Hematopoietic multipotent progenitor cell (in vitro differentiated cells): ENCODE measurements at regions not wholly inside any gene's neighbourhood (a gene's known extent, or its start where the extent isn't known, plus 50 kb on each side); places are given as distances from the start of the nearest gene placed in this dataset.
"Not testable (repeated sequence)": the region's sequence is repeated elsewhere in the genome, so short reads cannot be mapped to it uniquely, and the experiment has no call there.

Experiments used
- DNase-seq, 3 donors: peaks; one replicate each; pipeline ENCODE4 v3.0.0-alpha.2; 2011 to 2015; ENCODE audit warnings: low read depth in 2 of 3, low spot score in 2 of 3

DNA sequence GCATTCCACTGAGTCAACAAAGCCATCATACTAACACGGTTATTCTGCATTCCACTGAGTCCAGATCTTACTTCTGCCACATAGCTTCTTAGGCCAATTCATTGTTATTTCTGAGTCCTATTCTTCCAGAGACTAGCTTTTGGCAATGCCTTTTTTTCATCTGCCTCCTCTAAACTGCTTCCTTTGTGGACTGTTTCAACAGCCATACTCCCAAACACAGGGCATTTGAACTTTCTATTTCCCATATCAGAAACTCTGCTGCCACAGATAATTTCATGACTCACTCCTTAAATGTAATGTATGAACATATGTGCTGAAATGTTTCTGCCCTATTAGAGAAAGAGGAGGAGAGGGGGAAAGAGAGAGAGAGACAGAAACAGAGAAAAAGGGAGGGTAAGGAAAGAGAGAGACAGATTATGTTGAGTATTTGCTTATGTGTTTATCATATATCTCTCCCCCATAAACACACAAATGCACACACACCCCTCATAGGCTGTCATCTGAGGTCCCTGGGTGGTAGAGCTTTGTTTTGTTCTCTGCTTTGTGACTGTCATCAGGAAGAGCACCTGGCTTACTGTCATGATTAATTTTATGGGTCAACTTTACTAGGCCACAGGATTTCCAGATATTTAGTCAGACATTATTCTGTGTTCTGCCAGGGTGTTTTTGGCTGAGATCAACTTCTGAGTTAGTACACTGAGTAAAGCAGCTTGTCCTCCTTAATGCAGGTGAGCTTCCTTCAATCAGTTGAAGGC, 308.0 kb upstream of the KCND2 start:
- DNase-seq: no peak

DNA sequence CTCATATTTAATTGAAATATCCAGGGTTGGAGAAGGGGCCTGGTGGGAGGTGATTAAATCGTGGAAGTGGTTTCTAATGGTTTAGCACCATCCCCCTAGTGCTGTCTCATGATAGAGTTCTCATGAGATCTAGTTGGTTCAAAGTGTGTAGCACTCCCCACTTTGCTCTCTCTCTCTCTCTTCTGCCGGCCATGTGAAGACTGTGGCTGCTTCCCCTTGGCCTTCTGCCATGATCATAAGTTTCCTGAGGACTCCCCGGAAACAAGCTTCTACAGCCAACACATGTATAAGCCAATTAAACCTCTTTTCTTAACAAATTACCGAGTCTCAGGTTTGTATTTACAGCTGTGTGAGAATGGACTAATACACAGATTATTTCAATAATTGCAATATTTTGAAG, 305.8 kb upstream of the KCND2 start:
- DNase-seq: no peak

DNA sequence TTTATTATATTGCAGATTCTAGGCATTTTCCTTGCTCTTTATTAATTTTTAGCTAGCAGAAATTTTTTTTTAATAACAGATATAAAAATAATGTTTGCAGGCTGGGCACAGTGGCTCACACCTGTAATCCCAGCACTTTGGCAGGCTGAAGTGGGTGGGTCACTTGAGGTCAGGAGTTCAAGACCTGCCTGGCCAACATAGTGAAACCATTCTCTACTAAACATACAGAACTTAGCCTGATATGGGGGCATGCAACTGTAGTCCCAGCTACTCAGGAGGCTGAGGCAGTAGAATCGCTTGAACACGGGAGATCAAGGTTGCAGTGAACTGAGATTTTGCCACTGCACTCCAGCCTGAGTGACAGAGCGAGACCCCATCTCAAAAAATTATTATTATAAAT, 304.6 kb upstream of the KCND2 start:
- DNase-seq: not testable (repeated sequence)

DNA sequence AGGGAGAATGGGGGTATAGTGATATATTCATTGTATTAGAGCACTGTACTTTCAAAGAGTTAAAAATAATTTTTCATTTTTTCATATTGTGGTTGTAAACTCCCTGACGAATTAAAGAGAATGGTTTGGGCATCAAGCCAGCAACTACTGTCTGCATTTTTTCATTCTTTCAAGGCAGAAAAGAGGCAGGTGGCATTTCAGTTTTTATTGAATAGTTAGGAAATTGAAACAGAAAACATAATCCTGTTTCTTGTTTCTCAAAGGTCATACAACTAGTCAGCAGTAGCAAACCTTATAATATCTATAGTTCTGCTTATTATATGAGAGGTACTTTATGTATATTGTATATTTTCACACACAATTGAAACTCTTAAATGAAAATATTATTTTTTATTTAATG, 303.9 kb upstream of the KCND2 start:
- DNase-seq: no peak

DNA sequence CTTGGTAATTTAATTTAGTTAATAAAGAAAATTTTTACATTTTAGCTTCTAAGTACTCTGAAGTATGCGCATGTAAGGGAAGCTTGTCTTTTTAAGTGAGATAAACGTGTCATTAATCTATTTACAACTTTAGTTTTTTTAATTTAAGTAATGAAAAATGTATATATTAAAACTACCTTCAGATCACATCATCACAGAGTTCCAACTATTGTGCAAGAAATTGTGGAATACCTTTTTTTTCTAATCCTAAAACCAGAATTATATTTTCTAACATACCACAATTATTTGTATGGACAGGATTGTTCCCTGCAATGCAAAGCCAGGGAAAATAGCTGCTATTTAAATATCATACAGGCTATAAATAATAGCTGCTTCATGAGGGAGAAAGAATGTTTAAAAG, 303.2 kb upstream of the KCND2 start:
- DNase-seq: no peak

DNA sequence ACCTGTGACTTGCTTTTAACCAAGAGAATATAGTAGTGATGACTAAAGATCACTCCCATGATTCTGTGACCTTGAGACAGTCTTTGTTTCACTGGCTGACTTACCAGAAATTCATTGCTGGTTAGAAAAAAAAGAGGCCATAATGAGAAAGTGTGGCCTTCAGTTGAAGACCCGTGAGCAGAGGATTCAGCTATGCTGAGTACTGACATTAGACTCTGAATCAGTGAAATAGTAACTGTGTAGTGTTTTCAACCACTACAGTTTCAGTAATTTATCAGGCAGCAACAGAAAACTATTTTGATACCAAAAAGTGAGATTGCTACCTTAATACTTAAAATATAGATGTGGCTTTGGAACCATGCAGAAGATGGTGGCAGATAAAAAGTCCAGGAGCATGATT, 298.0 kb upstream of the KCND2 start:
- no peak for DNase-seq

DNA sequence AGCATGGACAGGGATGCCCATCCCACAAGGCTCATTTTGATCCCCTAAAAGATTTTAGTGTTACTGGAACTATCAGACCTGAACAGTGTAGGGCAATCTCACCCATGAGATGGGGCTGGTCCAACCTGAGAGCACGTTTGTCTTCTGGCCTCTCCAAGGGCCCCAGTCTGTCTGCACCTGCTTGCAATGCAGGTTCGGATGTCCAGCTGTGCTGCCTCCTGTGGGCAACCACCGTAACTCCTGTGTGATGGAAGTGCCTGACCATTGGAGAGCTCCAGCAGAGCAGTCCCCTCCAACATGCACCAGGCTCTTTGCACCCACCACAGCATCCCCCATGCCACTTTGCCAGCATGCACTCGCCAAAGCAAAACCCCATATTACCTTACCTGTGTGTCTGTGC, 290.1 kb upstream of the KCND2 start:
- DNase-seq: no peak

DNA sequence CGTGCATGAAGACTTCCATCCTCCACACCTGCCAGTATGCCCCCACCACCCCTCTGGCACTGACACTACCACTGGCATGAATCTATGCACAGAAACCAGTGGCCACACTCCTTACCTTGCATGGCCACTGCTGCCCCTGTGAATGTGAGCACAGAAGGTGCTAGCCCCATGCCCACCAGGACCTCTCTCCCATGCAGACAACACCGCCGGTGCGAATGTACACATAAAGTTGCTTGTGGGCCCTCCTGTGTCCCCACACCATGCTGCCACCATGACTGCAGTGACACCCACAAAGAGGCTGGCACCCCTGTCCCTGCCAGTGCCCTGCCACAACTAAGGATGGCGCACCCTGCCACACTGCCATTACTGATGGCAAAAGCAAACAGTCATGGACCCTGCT, 289.5 kb upstream of the KCND2 start:
- no peak for DNase-seq

DNA sequence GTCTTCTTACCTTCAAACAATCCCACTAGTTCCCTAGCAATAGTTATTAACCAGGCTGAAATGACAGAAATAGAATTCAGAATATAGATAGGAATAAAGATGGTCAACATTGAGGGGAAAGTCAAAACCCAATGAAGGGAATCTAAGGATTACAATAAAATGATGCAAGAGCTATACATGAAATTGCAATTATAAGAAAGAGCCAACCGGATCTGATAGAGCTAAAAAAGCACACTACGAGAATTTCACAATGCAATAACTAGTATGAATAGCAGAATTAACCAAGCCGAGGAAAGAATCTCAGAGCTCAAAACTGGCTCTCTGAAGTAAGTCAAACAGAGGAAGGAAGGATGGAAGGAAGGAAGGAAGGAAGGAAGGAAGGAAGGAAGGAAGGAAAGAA, 288.7 kb upstream of the KCND2 start:
- DNase-seq: no peak

DNA sequence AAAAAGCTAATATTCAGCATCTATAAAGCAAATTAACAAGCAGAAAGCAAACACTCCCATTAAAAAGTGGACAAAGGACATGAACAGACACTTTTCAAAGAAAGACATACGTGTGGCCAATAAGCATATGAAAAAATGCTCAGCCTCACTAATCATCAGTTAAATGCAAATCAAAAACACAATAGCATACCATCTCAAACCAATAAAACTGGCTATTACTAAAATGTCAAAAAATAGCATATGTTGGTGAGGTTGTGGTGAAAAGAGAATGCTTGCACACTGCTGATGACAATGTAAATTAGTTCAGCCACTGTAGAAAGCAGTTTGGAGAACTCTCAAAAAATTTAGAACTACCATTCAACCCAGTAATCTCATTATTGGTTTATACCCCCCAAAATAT, 284.6 kb upstream of the KCND2 start:
- no peak for DNase-seq

DNA sequence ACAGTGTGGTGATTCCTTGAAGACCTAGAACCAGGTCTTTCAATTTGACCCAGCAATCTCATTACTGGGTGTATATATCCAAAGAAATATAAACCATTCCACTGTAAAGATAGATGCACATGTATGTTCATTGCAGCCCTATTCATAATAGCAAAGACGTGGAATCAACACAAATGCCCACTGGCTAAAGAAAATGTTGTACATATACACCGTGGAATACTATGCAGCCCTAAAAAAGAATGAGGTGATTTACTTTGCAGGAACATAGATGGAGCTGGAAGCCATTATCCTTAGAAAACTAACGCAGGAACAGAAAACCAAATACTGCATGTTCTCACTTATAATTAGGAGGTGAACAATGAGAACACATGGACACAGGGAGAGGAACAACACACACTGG, 278.0 kb upstream of the KCND2 start:
- DNase-seq: no peak

DNA sequence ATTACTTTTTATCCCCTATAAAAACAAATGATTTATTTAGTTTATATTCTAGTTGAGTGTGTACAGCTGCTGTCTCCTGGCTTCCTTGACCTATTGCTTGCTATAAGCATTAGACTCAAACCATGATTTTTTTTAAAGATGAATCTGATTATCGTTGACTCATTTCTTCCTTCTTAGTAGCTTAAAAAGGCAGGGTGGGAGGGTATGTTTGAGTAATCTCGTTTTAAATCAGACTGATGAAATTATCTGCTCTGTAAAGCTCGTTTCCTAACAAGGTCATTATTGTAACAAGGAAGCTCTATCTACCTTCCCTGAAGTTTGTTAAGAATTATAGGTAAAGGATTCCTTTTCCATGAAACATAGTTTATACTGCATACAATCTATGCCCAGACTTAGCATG, 276.3 kb upstream of the KCND2 start:
- no peak for DNase-seq

DNA sequence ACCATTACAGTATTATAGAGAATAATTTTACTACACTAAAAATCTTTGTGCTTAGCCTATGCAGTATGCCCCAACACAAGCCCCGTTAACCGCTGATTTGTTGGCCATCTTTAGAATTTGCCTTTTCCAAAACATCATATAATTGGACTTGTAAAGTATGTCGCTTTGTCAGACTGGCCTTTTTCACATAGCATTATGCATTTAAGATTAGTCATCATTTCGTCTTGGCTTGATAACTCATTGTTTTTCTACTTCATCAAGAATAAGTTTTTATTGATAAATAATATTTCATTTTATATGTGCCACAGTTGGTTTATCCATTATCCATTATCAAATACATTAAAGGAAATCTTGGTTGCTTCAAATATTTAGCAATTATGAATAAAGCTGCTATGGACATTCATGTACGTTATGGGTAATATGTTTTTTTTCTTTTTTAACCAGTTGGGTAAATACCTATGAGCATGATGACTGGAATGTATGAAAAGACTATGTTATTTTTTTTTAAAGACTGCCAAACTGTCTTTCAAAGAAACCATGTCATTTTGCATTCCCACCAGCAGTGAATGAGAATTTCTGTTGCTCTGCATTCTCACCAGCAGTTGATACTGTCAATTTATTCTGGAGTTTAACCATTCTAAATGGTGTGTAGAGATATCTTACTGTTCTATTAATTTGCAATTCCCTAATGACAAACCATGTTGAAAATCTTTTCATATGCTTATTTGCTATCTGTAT, 273.1 kb upstream of the KCND2 start:
- no peak for DNase-seq

DNA sequence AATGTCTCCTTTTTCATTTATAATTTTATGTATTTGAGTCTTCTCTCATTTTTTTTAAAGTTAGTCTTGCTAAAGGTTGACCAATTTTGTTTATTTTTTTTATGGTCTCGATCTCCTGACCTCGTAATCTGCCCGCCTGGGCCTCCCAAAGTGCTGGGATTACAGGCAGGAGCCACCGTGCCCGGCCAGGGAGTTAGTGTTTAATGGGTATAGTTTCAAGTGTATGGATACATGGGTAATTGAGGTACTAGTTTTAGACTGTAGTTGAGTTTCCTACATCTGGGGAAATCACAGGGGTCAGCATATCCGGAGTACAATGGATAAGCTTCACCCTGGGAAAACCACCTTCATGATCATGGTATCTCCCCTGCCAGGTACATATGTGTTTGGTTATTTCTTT, 267.3 kb upstream of the KCND2 start:
- DNase-seq: no peak

DNA sequence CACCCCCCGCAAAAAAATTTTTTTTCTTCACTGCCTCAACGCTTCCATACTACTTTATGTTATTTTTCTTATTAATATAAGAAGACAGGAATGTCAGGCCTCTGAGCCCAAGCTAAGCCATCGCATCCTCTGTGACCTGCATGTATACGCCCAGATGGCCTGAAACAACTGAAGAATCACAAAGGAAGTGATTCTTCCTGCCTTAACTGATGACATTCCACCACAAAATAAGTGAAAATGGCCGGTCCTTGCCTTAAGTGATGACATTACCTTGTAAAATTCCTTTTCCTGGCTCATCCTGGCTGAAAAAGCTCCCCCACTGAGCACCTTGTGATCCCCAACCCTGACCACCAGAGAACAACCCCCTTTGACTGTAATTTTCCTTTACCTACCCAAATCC, 258.7 kb upstream of the KCND2 start:
- DNase-seq: not testable (repeated sequence)

DNA sequence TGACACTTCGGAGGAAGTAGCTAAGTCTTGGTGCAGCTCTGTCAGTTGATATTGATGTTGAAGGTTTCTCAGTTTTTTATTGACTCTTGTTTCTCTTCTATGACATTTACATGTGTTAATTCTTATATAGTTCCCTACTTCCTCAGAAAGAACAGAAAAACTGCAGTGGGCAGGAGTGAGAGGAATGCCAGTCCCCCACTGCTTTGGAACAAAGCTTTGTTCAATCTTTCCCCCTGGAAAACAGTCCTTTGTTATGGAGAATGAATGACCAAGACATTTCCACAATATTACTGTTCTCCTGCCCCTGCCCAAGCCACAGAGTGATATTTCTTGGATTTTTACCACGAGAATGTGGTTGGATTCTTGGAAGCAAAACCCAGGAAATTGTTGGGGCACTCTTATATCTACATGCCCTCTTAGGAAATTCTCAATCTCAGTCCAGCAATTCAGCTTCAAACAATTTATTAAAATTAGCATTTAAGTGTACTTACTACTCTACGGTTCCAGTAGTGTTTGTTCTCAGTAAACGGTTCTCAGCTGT, 258.0 kb upstream of the KCND2 start:
- DNase-seq: no peak

DNA sequence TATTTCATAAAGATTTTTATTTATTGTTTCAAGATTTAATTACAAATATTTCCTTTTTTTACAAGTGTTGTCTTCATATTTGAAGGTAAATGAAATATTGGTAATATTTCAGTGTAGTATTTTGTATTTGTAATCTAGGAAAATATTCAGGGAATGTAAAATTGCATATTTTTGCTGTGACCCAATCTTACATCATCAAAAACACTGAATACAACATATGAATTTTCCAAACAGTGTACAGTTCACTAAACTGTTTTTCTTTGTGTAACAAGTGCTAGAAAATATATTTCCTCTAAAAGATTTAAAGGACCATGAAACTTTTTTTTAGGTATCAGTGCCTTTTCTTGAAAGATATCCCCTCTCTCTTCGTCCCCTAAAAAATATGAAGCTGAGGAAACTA, 251.9 kb upstream of the KCND2 start:
- DNase-seq: no peak

DNA sequence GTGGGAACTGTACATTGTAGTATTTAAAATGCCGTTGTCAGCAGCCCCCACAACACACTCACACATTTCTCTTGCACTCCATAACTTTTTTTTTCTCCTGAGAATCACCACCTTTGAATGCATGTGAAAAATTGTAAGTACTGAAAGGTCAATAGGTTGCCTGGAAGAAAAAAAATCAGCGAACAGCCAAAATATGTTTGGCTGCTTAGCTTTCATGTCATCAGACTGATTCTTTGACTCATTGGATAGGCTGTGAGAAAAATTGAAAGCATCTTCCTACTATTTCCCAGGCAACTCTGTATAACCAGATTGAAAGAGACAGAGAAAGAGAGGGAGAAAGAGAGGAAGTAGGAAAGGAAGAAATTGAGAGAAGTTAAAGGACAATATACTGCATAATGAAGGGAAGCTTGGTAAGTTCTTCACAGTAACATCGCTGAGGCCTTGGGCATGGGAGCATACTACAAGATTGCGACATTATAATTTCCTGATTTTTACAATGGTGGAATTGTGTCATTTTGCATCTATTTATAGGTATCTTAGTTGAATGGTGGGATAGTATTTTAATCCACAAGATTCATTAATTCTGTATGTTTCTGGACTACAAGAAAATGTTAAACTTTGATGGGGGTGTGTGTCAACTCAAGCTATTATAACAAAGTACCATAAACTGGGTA, 249.3 kb upstream of the KCND2 start:
- no peak for DNase-seq

DNA sequence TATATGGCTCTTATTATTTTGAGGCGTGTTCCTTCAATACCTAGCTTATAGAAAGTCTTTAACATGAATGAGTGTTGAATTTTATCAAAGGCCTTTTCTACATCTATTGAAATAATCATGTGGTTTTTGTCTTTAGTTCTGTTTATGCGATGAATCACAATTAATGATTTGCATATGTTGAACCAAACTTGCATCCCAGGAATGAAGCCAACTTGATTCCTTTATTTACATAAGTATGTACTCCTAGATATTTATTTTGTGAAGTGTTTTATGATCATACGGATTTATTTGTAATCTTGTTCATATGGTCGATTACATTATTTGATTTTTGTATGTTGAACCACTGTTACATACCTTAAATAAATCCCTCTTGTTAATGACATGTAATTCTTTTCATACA, 244.3 kb upstream of the KCND2 start:
- no peak for DNase-seq

DNA sequence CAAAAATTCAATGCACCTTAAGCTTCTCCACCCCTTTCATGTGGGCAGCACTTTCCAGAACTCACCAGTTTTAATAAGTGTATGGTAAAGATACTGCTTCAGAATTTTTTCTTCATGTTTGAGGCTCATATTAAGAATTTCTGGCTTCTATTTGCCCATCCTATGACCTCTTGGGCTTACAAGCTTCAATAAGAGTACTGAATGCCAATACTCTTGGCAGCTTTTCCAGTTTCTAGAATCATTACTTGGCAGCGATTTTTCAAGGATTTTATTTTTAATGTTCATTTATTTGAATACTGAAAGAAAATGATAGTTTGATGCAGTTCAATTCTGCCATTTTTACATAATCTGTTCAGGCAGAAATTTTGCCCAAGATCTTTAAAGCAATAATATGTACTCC, 242.1 kb upstream of the KCND2 start:
- DNase-seq: no peak

DNA sequence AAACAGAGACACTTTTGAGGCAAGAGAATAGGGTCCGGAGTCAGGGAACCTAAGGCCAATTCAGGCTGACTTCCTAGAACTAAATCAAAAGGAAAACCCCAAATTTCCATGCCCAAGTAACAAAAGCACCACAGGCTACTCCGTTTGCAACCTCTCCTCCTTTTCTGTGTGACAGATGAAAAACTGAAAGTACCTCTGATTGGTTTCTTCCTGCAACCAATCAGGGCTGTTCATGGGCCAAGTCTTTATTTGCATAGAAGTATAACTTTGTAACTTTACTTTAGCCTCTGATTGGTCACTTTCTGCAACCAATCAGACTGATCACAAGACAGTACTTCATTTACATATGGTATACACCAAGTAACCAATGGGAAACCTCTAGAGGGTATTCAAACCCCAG, 239.9 kb upstream of the KCND2 start:
- DNase-seq: no peak

DNA sequence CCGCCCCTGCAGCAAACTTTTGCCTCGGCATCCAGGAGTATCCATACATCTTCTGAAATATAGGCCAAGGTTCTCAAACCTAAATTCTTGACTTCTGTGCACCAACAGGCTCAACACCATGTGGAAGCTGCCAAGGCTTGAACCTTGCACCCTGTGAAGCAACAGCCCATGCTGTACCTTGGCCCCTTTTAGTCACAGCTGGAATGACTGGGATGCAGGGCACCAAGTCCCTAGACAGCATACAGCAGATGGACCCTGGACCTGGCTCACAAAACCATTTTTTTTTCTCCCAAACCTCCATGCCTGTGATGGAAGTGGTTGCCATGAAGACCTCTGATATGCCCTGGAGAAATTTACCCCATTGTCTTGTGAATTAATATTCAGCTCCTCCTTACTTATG, 233.8 kb upstream of the KCND2 start:
- no peak for DNase-seq
